HL-60 (cell line): ENCODE measurements at regions not wholly inside any gene's neighbourhood (a gene's known extent, or its start where the extent isn't known, plus 50 kb on each side); places are given as distances from the start of the nearest gene placed in this dataset.

Experiments used
- DNase-seq, 2 experiments: peaks; one replicate each; pipeline ENCODE4 v3.0.0-alpha.2; 2010 to 2020; ENCODE audit warnings: low read depth in 1 of 2, low spot score in 1 of 2
- H3K27ac ChIP-seq: fragments of 250-450 bp; sonication (Bioruptor Pico); replicated peaks from 2 replicates; pipeline ENCODE4 v1.5.1; 2020; ENCODE audit warnings: mild to moderate bottlenecking, moderate library complexity
- H3K27me3 ChIP-seq: fragments of 250-450 bp; sonication (Bioruptor Pico); 2 replicates; pipeline ENCODE4 v1.5.1; 2021; ENCODE audit warnings: mild to moderate bottlenecking, moderate library complexity; ENCODE audit not compliant: insufficient read depth, poor library complexity, severe bottlenecking
- H3K4me3 ChIP-seq: replicated peaks from 2 replicates; pipeline ENCODE4 v1.5.1; 2011; ENCODE audit warnings: mild to moderate bottlenecking, control low read depth, low read length; ENCODE audit not compliant: insufficient read depth
- CTCF ChIP-seq: IDR thresholded peaks from one replicate; pipeline ENCODE4 v1.5.1; 2011; ENCODE audit warnings: low read length, control low read depth, inconsistent platforms; ENCODE audit not compliant: insufficient read depth
- GABPA ChIP-seq: IDR thresholded peaks from 2 replicates; pipeline ENCODE4 v1.6.1; 2012; ENCODE audit warnings: low read depth
- POLR2AphosphoS5 ChIP-seq: IDR thresholded peaks from 2 replicates; pipeline ENCODE4 v1.6.1; 2012; ENCODE audit warnings: low read depth
- SPI1 ChIP-seq: IDR thresholded peaks from 2 replicates; pipeline ENCODE4 v1.6.1; 2012; ENCODE audit warnings: low read depth, mild to moderate bottlenecking, borderline replicate concordance
- TF ChIP-seq, protein P1 (sequence below): IDR thresholded peaks from 2 replicates; pipeline ENCODE4 v1.6.1; 2012; ENCODE audit warnings: low read depth; ENCODE audit not compliant: insufficient replicate concordance

DNA sequence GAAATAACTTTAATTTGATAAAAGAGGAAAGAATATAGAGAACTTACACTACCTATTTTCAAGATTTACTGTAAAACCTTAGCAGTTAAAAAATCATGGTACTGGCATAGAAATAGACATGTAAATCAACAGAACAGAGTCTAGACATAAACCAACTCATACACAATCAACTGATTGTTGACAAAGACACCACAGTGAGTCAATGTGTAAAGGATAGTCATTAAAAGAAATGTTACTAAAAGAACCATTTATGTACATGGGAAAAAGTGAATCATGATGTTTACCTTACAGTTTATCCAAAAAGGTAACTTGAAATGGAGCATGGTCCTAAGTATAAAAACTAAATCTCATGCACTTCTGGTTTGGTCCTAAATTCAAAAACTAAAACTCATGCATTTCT, 847.4 kb downstream of the IGSF11 start:
- TF ChIP-seq SPI1: no peak
- TF ChIP-seq, protein P1, sequence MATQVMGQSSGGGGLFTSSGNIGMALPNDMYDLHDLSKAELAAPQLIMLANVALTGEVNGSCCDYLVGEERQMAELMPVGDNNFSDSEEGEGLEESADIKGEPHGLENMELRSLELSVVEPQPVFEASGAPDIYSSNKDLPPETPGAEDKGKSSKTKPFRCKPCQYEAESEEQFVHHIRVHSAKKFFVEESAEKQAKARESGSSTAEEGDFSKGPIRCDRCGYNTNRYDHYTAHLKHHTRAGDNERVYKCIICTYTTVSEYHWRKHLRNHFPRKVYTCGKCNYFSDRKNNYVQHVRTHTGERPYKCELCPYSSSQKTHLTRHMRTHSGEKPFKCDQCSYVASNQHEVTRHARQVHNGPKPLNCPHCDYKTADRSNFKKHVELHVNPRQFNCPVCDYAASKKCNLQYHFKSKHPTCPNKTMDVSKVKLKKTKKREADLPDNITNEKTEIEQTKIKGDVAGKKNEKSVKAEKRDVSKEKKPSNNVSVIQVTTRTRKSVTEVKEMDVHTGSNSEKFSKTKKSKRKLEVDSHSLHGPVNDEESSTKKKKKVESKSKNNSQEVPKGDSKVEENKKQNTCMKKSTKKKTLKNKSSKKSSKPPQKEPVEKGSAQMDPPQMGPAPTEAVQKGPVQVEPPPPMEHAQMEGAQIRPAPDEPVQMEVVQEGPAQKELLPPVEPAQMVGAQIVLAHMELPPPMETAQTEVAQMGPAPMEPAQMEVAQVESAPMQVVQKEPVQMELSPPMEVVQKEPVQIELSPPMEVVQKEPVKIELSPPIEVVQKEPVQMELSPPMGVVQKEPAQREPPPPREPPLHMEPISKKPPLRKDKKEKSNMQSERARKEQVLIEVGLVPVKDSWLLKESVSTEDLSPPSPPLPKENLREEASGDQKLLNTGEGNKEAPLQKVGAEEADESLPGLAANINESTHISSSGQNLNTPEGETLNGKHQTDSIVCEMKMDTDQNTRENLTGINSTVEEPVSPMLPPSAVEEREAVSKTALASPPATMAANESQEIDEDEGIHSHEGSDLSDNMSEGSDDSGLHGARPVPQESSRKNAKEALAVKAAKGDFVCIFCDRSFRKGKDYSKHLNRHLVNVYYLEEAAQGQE: no peak
- no peak for TF ChIP-seq GABPA
- TF ChIP-seq POLR2AphosphoS5: no peak
- TF ChIP-seq CTCF: no peak

DNA sequence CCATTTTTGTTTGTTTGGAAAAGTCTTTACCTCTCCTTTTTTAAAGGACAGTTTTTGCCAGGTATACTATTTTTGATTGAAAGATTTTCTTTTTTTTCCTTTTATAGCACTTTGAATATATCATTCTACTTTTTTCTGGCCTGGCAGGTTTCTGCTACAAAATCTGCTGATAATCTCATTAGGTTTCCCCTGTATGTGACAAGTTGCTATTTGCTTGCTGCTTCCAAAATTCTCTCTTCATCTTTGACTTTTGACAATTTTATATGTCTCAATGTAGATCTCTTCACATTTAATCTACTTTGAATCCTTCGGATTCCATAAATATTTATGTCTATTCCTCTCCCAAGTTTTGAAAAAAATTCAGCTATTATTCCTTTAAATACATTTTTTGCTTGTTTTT, 838.5 kb downstream of the IGSF11 start:
- Histone ChIP-seq H3K27me3 (no peaks in the 10 kb centered on the region), H3K27ac (no peak overlapping the region), H3K4me3 (no peak overlapping the region)
- TF ChIP-seq, protein P1: no peak
- TF ChIP-seq CTCF (no peak), POLR2AphosphoS5 (no peak), GABPA (no peak), SPI1 (no peak)
- no peak for DNase-seq

More for the DNA sequence above, 847.4 kb downstream of the IGSF11 start:
- DNase-seq: no peak
- Histone ChIP-seq H3K27ac (no peak overlapping the region), H3K4me3 (no peak overlapping the region), H3K27me3 (no peaks in the 10 kb centered on the region)

- TF ChIP-seq POLR2AphosphoS5: no peak
- TF ChIP-seq GABPA: no peak
- TF ChIP-seq CTCF: no peak
- TF ChIP-seq, protein P1: no peak
- Histone ChIP-seq H3K27me3 (no peaks in the 10 kb centered on the region), H3K4me3 (no peak overlapping the region), H3K27ac (no peak overlapping the region)
- no peak for DNase-seq
Measured at GRCh38 chr3:118199044-118199443, 835.6 kb downstream of the IGSF11 start.
